Neural progenitor cell (in vitro differentiated cells): ENCODE measurements at regions not wholly inside any gene's neighbourhood (a gene's known extent, or its start where the extent isn't known, plus 50 kb on each side); places are given as distances from the start of the nearest gene placed in this dataset.

Experiments
- DNase-seq: peaks from one replicate; pipeline ENCODE4 v3.0.0-alpha.2; 2016; ENCODE audit warnings: low spot score
- H2AFZ ChIP-seq: fragments of 200-600 bp; sonication (generic); replicated peaks from 2 replicates; pipeline ENCODE4 v1.6.1; 2016; ENCODE audit warnings: antibody characterized with exemption
- H3F3A ChIP-seq: fragments of 200-600 bp; sonication (generic); 2 replicates; pipeline ENCODE4 v1.6.1; 2016; ENCODE audit warnings: antibody characterized with exemption, low read depth
- H3K27ac ChIP-seq: fragments of 200-600 bp; sonication (generic); 2 replicates; pipeline ENCODE4 v1.5.1; 2016; ENCODE audit warnings: mild to moderate bottlenecking
- H3K27me3 ChIP-seq: fragments of 200-600 bp; sonication (generic); 2 replicates; pipeline ENCODE4 v1.6.1; 2016; ENCODE audit warnings: mild to moderate bottlenecking, moderate library complexity
- H3K36me3 ChIP-seq: fragments of 200-600 bp; sonication (generic); 2 replicates; pipeline ENCODE4 v1.5.1; 2016
- H3K4me1 ChIP-seq: fragments of 200-600 bp; sonication (generic); 2 replicates; pipeline ENCODE4 v1.6.1; 2016; ENCODE audit warnings: mixed run types
- H3K4me2 ChIP-seq: fragments of 200-600 bp; sonication (generic); 2 replicates; pipeline ENCODE4 v1.6.1; 2016
- H3K4me3 ChIP-seq: fragments of 200-600 bp; sonication (generic); 2 replicates; pipeline ENCODE4 v1.5.1; 2016
- H3K79me2 ChIP-seq: fragments of 200-600 bp; sonication (generic); 2 replicates; pipeline ENCODE4 v1.6.1; 2016; ENCODE audit warnings: low read depth
- H3K9ac ChIP-seq: fragments of 200-600 bp; sonication (generic); 2 replicates; pipeline ENCODE4 v1.6.1; 2016
- H3K9me3 ChIP-seq: fragments of 200-600 bp; sonication (generic); 2 replicates; pipeline ENCODE4 v1.5.1; 2016; ENCODE audit warnings: low read depth
- H4K20me1 ChIP-seq: fragments of 200-600 bp; sonication (generic); 2 replicates; pipeline ENCODE4 v1.6.1; 2016; ENCODE audit warnings: low read depth
- H3K27ac Mint-ChIP-seq: 3 replicates; pipeline ENCODE4 v1.8.0; 2021; ENCODE audit warnings: mixed read lengths
- H3K27me3 Mint-ChIP-seq: 2 replicates; pipeline ENCODE4 v1.8.0; 2022; ENCODE audit warnings: low read depth, mild to moderate bottlenecking, inconsistent platforms, moderate library complexity, mixed read lengths; ENCODE audit not compliant: insufficient read depth
- H3K36me3 Mint-ChIP-seq: 3 replicates; pipeline ENCODE4 v1.8.0; 2021; ENCODE audit warnings: mixed read lengths
- H3K4me1 Mint-ChIP-seq: 3 replicates; pipeline ENCODE4 v1.8.0; 2021; ENCODE audit warnings: mixed read lengths
- H3K4me3 Mint-ChIP-seq: 3 replicates; pipeline ENCODE4 v1.8.0; 2021; ENCODE audit warnings: mild to moderate bottlenecking, moderate library complexity, mixed read lengths
- H3K9me3 Mint-ChIP-seq: 3 replicates; pipeline ENCODE4 v1.8.0; 2020; ENCODE audit warnings: mixed read lengths
- CTCF ChIP-seq: fragments of 200-600 bp; sonication (generic); IDR thresholded peaks from 2 replicates; pipeline ENCODE4 v1.5.1; 2017; ENCODE audit warnings: antibody characterized with exemption, mild to moderate bottlenecking
- EZH2 ChIP-seq: fragments of 200-600 bp; sonication (generic); IDR thresholded peaks from 2 replicates; pipeline ENCODE4 v1.6.1; 2017; ENCODE audit warnings: antibody characterized with exemption, mild to moderate bottlenecking, moderate library complexity
- EZH2phosphoT487 ChIP-seq: fragments of 200-600 bp; sonication (generic); IDR thresholded peaks from 2 replicates; pipeline ENCODE4 v1.6.1; 2017; ENCODE audit warnings: antibody characterized with exemption

GRCh38 chr12:65764325-65764724 lies 60.0 kb upstream of the HMGA2 start:
- Histone ChIP-seq H3K79me2 (no peaks in the 10 kb centered on the region), H4K20me1 (no peaks in the 10 kb centered on the region)

GRCh38 chr12:65765436-65765813 lies 58.9 kb upstream of the HMGA2 start:
- Histone ChIP-seq H3K27ac (no peak overlapping the region), H4K20me1 (no peaks in the 10 kb centered on the region), H3K9ac (no peak overlapping the region), H3K4me3 (no peak overlapping the region), H2AFZ (no peak overlapping the region), H3K9me3 (no peaks in the 10 kb centered on the region), H3K27me3 (no peaks in the 10 kb centered on the region), H3K36me3 (no peaks in the 10 kb centered on the region), H3K79me2 (no peaks in the 10 kb centered on the region), H3F3A (no peaks in the 10 kb centered on the region), H3K4me1 (no peaks in the 10 kb centered on the region), H3K4me2 (no peak overlapping the region)
- Mint-ChIP-seq H3K27ac (no peak overlapping the region), H3K4me1 (peaks cover 2% of the 10 kb centered on the region), H3K9me3 (no peaks in the 10 kb centered on the region), H3K27me3 (peaks cover 2% of the 10 kb centered on the region), H3K36me3 (no peaks in the 10 kb centered on the region), H3K4me3 (no peak overlapping the region)
- DNase-seq = no peak
- TF ChIP-seq EZH2phosphoT487 = no peak
- no peak for TF ChIP-seq CTCF
- no peak for TF ChIP-seq EZH2

More at GRCh38 chr12:65764325-65764724, 60.0 kb upstream of the HMGA2 start:
- Histone ChIP-seq H3K9me3 (no peaks in the 10 kb centered on the region), H3K27me3 (no peaks in the 10 kb centered on the region), H3K9ac (no peak overlapping the region), H3K4me2 (no peak overlapping the region), H3K4me3 (no peak overlapping the region), H2AFZ (no peak overlapping the region), H3K27ac (no peak overlapping the region), H3K36me3 (no peaks in the 10 kb centered on the region), H3F3A (no peaks in the 10 kb centered on the region), H3K4me1 (no peaks in the 10 kb centered on the region)
- Mint-ChIP-seq H3K36me3 (no peaks in the 10 kb centered on the region), H3K27ac (no peak overlapping the region), H3K9me3 (peaks cover 2% of the 10 kb centered on the region), H3K4me1 (peaks cover 2% of the 10 kb centered on the region), H3K4me3 (no peak overlapping the region), H3K27me3 (peaks cover 2% of the 10 kb centered on the region)
- no peak for TF ChIP-seq EZH2
- TF ChIP-seq EZH2phosphoT487 = no peak
- no peak for TF ChIP-seq CTCF
- DNase-seq = no peak

- no peak overlapping the region for H3K27ac ChIP-seq
- H3K79me2 ChIP-seq = no peaks in the 10 kb centered on the region
- H3K4me2 ChIP-seq = no peak overlapping the region
- H3K27me3 ChIP-seq = no peaks in the 10 kb centered on the region
- TF ChIP-seq EZH2phosphoT487 = no peak
- TF ChIP-seq CTCF = no peak
- no peak for TF ChIP-seq EZH2
- H3K27ac Mint-ChIP-seq = no peak overlapping the region
- H3K27me3 Mint-ChIP-seq = peaks cover 5% of the 10 kb centered on the region
- H3K36me3 ChIP-seq = no peaks in the 10 kb centered on the region
- H3K36me3 Mint-ChIP-seq = no peaks in the 10 kb centered on the region
- H3K4me3 Mint-ChIP-seq = no peak overlapping the region
- no peaks in the 10 kb centered on the region for H4K20me1 ChIP-seq
- no peak overlapping the region for H2AFZ ChIP-seq
- DNase-seq = no peak
- H3K4me1 Mint-ChIP-seq = no peaks in the 10 kb centered on the region
- no peak overlapping the region for H3K4me3 ChIP-seq
- H3K9me3 ChIP-seq = no peaks in the 10 kb centered on the region
- no peaks in the 10 kb centered on the region for H3K9me3 Mint-ChIP-seq
- H3K4me1 ChIP-seq = no peaks in the 10 kb centered on the region
- no peaks in the 10 kb centered on the region for H3F3A ChIP-seq
- no peak overlapping the region for H3K9ac ChIP-seq
Observed at GRCh38 chr12:65769880-65770279, 54.4 kb upstream of the HMGA2 start.
